Thymus (tissue), 11 donors: ENCODE measurements at regions not wholly inside any gene's neighbourhood (a gene's known extent, or its start where the extent isn't known, plus 50 kb on each side); places are given as distances from the start of the nearest gene placed in this dataset.

ENCODE experiments used
- DNase-seq, 9 donors: peaks; one replicate each; pipeline ENCODE4 v3.0.0-alpha.2; 2013; ENCODE audit warnings: low spot score in 9 of 9, low read depth in 6 of 9, missing footprints in 1 of 9
- H3K27ac ChIP-seq, 2 donors: one replicate each; pipeline ENCODE4 v1.5.1; 2013; ENCODE audit warnings: control low read depth in 1 of 2, low read depth in 1 of 2, low read length in 1 of 2, mild to moderate bottlenecking in 1 of 2, moderate library complexity in 1 of 2
- H3K27me3 ChIP-seq, 2 donors: one replicate each; pipeline ENCODE4 v1.5.1; 2013; ENCODE audit warnings: low read length in 1 of 2; ENCODE audit not compliant: control insufficient read depth in 2 of 2, insufficient read depth in 1 of 2
- H3K36me3 ChIP-seq, 2 donors: one replicate each; pipeline ENCODE4 v1.5.1; 2013; ENCODE audit warnings: low read length in 1 of 2, mild to moderate bottlenecking in 1 of 2, moderate library complexity in 1 of 2; ENCODE audit not compliant: control insufficient read depth in 2 of 2, insufficient read depth in 2 of 2
- H3K4me1 ChIP-seq, 2 donors: one replicate each; pipeline ENCODE4 v1.5.1; 2013; ENCODE audit warnings: low read length in 2 of 2; ENCODE audit not compliant: control insufficient read depth in 2 of 2, insufficient read depth in 2 of 2
- H3K4me3 ChIP-seq, 2 donors: one replicate each; pipeline ENCODE4 v1.5.1; 2013; ENCODE audit warnings: low read length in 2 of 2, control low read depth in 1 of 2, mild to moderate bottlenecking in 1 of 2
- H3K9me3 ChIP-seq, 2 donors: one replicate each; pipeline ENCODE4 v1.5.1; 2013; ENCODE audit warnings: low read length in 1 of 2, mild to moderate bottlenecking in 1 of 2; ENCODE audit not compliant: control insufficient read depth in 2 of 2, insufficient read depth in 1 of 2
- WGBS: extraction: QIAGEN DNeasy Blood & Tissue Kit; methylation state at CpG from one replicate; pipeline ENCODE4 v1.1.7; 2013; 5-methylcytosine and 5-hydroxymethylcytosine counted together
- donor health status: healthy.

GRCh38 chr1:87880764-87881163, 552.1 kb downstream of the LMO4 start:
- 98% methylated on average over 3 of the region's 3 CpGs for WGBS
- H3K27ac ChIP-seq = no peak overlapping the region
- H3K4me1 ChIP-seq = no peaks in the 10 kb centered on the region
- no peak overlapping the region for H3K4me3 ChIP-seq
- DNase-seq = no peak
- H3K9me3 ChIP-seq = no peaks in the 10 kb centered on the region
- no peaks in the 10 kb centered on the region for H3K27me3 ChIP-seq
- no peaks in the 10 kb centered on the region for H3K36me3 ChIP-seq

- no peak for DNase-seq
- H3K36me3 ChIP-seq = no peaks in the 10 kb centered on the region
- H3K4me1 ChIP-seq = no peaks in the 10 kb centered on the region
- no peak overlapping the region for H3K4me3 ChIP-seq
- H3K9me3 ChIP-seq = no peaks in the 10 kb centered on the region
- H3K27me3 ChIP-seq = no peaks in the 10 kb centered on the region
- WGBS = 93% methylated on average over 4 of the region's 4 CpGs
- H3K27ac ChIP-seq = no peak overlapping the region
Measured at GRCh38 chr1:87883906-87884305, 555.2 kb downstream of the LMO4 start.

GRCh38 chr1:87884581-87884980, 555.9 kb downstream of the LMO4 start:
- no peaks in the 10 kb centered on the region for H3K9me3 ChIP-seq
- no peak overlapping the region for H3K27ac ChIP-seq
- no peaks in the 10 kb centered on the region for H3K27me3 ChIP-seq
- H3K36me3 ChIP-seq = no peaks in the 10 kb centered on the region
- H3K4me1 ChIP-seq = no peaks in the 10 kb centered on the region
- no peak for DNase-seq
- WGBS = 97% methylated on average over 7 of the region's 7 CpGs
- no peak overlapping the region for H3K4me3 ChIP-seq

- no peaks in the 10 kb centered on the region for H3K36me3 ChIP-seq
- H3K9me3 ChIP-seq = no peaks in the 10 kb centered on the region
- H3K4me1 ChIP-seq = no peaks in the 10 kb centered on the region
- no peak for DNase-seq
- H3K27me3 ChIP-seq = no peaks in the 10 kb centered on the region
- no peak overlapping the region for H3K27ac ChIP-seq
- H3K4me3 ChIP-seq = no peak overlapping the region
- over 99% methylated on average over 4 of the region's 4 CpGs for WGBS
Measured at GRCh38 chr1:87885278-87886025, 556.8 kb downstream of the LMO4 start.

- no peaks in the 10 kb centered on the region for H3K27me3 ChIP-seq
- DNase-seq = no peak
- no peaks in the 10 kb centered on the region for H3K4me1 ChIP-seq
- H3K36me3 ChIP-seq = no peaks in the 10 kb centered on the region
- 99% methylated on average over 1 of the region's 1 CpG for WGBS
- H3K4me3 ChIP-seq = no peak overlapping the region
- no peaks in the 10 kb centered on the region for H3K9me3 ChIP-seq
- H3K27ac ChIP-seq = no peak overlapping the region
Measured at GRCh38 chr1:87887100-87887499, 558.4 kb downstream of the LMO4 start.

- Histone ChIP-seq H3K27me3 (no peaks in the 10 kb centered on the region), H3K4me3 (no peak overlapping the region), H3K4me1 (no peaks in the 10 kb centered on the region), H3K27ac (no peak overlapping the region), H3K9me3 (no peaks in the 10 kb centered on the region), H3K36me3 (no peaks in the 10 kb centered on the region)
- no peak for DNase-seq
- 63% methylated on average over 2 of the region's 2 CpGs for WGBS
Measured at GRCh38 chr1:87888446-87888845, 559.8 kb downstream of the LMO4 start.

- 81% methylated on average over 1 of the region's 1 CpG for WGBS
- Histone ChIP-seq H3K27me3 (no peaks in the 10 kb centered on the region), H3K4me1 (peaks cover 0 to 2% of the 10 kb centered on the region in 2 donors), H3K4me3 (no peak overlapping the region), H3K36me3 (no peaks in the 10 kb centered on the region), H3K9me3 (no peaks in the 10 kb centered on the region), H3K27ac (peak overlapping the region in 1 of 2 donors; percentile 32)
- DNase-seq = peak in 1 of 9 donors; percentile 16
Measured at GRCh38 chr1:87894062-87894461, 565.4 kb downstream of the LMO4 start.

GRCh38 chr1:87897481-87897880, 568.8 kb downstream of the LMO4 start:
- Histone ChIP-seq H3K4me1 (peaks cover 0 to 2% of the 10 kb centered on the region in 2 donors), H3K27ac (no peak overlapping the region), H3K27me3 (no peaks in the 10 kb centered on the region), H3K4me3 (no peak overlapping the region), H3K9me3 (no peaks in the 10 kb centered on the region), H3K36me3 (no peaks in the 10 kb centered on the region)
- DNase-seq = no peak
- 72% methylated on average over 1 of the region's 1 CpG for WGBS

GRCh38 chr1:87898431-87898830, 569.8 kb downstream of the LMO4 start:
- Histone ChIP-seq H3K36me3 (no peaks in the 10 kb centered on the region), H3K27me3 (no peaks in the 10 kb centered on the region), H3K9me3 (no peaks in the 10 kb centered on the region), H3K27ac (no peak overlapping the region), H3K4me1 (peaks cover 0 to 11% of the 10 kb centered on the region in 2 donors), H3K4me3 (no peak overlapping the region)
- no peak for DNase-seq
- 96% methylated on average over 4 of the region's 4 CpGs for WGBS
